Hematopoietic multipotent progenitor cell treated with erythropoietin and hydrocortisone succinate and interleukin-3 and kit ligand, for 15 days (in vitro differentiated cells): ENCODE measurements at regions not wholly inside any gene's neighbourhood (a gene's known extent, or its start where the extent isn't known, plus 50 kb on each side); places are given as distances from the start of the nearest gene placed in this dataset.

ENCODE experiments used
- DNase-seq: peaks from one replicate; pipeline ENCODE4 v3.0.0-alpha.2; 2015; ENCODE audit warnings: low spot score

GRCh38 chr3:161555320-161555719 is 58.7 kb downstream of the OTOL1 start:
- DNase-seq = no peak

GRCh38 chr3:161556533-161556932 is 59.9 kb downstream of the OTOL1 start:
- no peak for DNase-seq

- DNase-seq = no peak
Measured at GRCh38 chr3:161556941-161557340, 60.3 kb downstream of the OTOL1 start.

- no peak for DNase-seq
Measured at GRCh38 chr3:161557445-161558150, 61.0 kb downstream of the OTOL1 start.

GRCh38 chr3:161558236-161558635 is 61.6 kb downstream of the OTOL1 start:
- DNase-seq = no peak

- DNase-seq = peak; percentile 6
Measured at GRCh38 chr3:161559177-161559998, 62.8 kb downstream of the OTOL1 start.

GRCh38 chr3:161560008-161560637 is 63.5 kb downstream of the OTOL1 start:
- no peak for DNase-seq

- no peak for DNase-seq
Measured at GRCh38 chr3:161567577-161568361, 71.2 kb downstream of the OTOL1 start.

- no peak for DNase-seq
Measured at GRCh38 chr3:161568671-161569070, 72.1 kb downstream of the OTOL1 start.

GRCh38 chr3:161571951-161572350 is 75.3 kb downstream of the OTOL1 start:
- no peak for DNase-seq

GRCh38 chr3:161573136-161573535 is 76.5 kb downstream of the OTOL1 start:
- DNase-seq = no peak

- no peak for DNase-seq
Measured at GRCh38 chr3:161575901-161576300, 79.3 kb downstream of the OTOL1 start.

- DNase-seq = no peak
Measured at GRCh38 chr3:161576311-161576710, 79.7 kb downstream of the OTOL1 start.

- DNase-seq = no peak
Measured at GRCh38 chr3:161576714-161577510, 80.3 kb downstream of the OTOL1 start.

- DNase-seq = no peak
Measured at GRCh38 chr3:161577662-161578061, 81.1 kb downstream of the OTOL1 start.

GRCh38 chr3:161579395-161580126 is 83.0 kb downstream of the OTOL1 start:
- DNase-seq = no peak

- no peak for DNase-seq
Measured at GRCh38 chr3:161585922-161586321, 89.3 kb downstream of the OTOL1 start.

- no peak for DNase-seq
Measured at GRCh38 chr3:161586556-161587235, 90.1 kb downstream of the OTOL1 start.

GRCh38 chr3:161598639-161599038 is 102.0 kb downstream of the OTOL1 start:
- DNase-seq = no peak

GRCh38 chr3:161599697-161600096 is 103.1 kb downstream of the OTOL1 start:
- DNase-seq = no peak
